SK-N-SH treated with all-trans-retinoic acid at 6 μM for 48 hours (cell line): ENCODE measurements at regions not wholly inside any gene's neighbourhood (a gene's known extent, or its start where the extent isn't known, plus 50 kb on each side); places are given as distances from the start of the nearest gene placed in this dataset.

ENCODE experiments used
- RARB ChIP-seq: fragments of 250-450 bp; sonication (Bioruptor Pico); IDR thresholded peaks from 2 replicates; pipeline ENCODE4 v1.8.0; 2021; ENCODE audit warnings: mild to moderate bottlenecking, moderate library complexity
- TF ChIP-seq, protein P1 (sequence below): fragments of 250-450 bp; sonication (Bioruptor Pico); IDR thresholded peaks from 2 replicates; pipeline ENCODE4 v1.8.0; 2021; ENCODE audit warnings: low read depth, mild to moderate bottlenecking, moderate library complexity, borderline replicate concordance
- TF ChIP-seq, protein P2 (sequence below): fragments of 250-450 bp; sonication (Bioruptor Pico); IDR thresholded peaks from 2 replicates; pipeline ENCODE4 v1.8.0; 2020; ENCODE audit warnings: mild to moderate bottlenecking, moderate library complexity, borderline replicate concordance

DNA sequence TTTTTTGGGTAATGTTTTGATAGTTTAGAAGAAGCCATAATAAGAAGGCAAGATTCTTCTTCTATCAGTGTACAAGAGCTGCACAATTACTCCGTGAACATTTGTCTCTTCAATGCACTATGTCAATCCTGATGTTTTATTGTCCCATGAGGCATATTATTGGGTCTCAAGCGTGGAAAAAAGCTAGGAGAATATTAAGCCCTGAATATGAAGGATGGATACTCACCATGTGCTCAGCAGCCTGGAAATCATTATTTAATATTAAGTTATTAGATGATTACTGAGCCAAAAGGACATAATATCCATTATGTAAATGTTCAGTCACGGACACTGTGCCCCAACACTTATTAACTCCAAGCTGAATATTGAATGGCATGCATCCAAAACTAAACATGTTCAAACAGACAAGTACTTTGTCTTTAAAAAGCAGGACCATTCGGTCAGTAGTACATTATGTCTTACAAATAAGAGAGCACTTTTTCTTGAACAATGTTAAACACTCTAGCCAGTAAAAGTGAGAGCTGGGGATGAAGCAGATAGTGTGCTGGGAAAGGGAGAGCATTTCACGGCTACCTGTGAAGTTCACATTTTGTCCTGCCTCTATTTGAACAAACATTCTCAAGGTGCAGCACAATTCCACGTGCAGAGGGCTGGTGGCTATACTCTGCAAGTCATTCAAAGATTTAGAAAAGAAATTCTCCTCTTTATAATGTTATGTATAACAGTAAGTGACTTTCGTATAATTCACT lies 70.6 kb upstream of the CNR1 start:
- no peak for TF ChIP-seq RARB
- TF ChIP-seq, protein P1, sequence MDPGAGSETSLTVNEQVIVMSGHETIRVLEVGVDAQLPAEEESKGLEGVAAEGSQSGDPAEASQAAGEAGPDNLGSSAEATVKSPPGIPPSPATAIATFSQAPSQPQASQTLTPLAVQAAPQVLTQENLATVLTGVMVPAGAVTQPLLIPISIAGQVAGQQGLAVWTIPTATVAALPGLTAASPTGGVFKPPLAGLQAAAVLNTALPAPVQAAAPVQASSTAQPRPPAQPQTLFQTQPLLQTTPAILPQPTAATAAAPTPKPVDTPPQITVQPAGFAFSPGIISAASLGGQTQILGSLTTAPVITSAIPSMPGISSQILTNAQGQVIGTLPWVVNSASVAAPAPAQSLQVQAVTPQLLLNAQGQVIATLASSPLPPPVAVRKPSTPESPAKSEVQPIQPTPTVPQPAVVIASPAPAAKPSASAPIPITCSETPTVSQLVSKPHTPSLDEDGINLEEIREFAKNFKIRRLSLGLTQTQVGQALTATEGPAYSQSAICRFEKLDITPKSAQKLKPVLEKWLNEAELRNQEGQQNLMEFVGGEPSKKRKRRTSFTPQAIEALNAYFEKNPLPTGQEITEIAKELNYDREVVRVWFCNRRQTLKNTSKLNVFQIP (CRISPR knock-in tag): no peak
- TF ChIP-seq, protein P2, sequence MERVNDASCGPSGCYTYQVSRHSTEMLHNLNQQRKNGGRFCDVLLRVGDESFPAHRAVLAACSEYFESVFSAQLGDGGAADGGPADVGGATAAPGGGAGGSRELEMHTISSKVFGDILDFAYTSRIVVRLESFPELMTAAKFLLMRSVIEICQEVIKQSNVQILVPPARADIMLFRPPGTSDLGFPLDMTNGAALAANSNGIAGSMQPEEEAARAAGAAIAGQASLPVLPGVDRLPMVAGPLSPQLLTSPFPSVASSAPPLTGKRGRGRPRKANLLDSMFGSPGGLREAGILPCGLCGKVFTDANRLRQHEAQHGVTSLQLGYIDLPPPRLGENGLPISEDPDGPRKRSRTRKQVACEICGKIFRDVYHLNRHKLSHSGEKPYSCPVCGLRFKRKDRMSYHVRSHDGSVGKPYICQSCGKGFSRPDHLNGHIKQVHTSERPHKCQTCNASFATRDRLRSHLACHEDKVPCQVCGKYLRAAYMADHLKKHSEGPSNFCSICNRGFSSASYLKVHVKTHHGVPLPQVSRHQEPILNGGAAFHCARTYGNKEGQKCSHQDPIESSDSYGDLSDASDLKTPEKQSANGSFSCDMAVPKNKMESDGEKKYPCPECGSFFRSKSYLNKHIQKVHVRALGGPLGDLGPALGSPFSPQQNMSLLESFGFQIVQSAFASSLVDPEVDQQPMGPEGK (CRISPR knock-in tag): no peak
